GM18499 (cell line): ENCODE measurements at regions not wholly inside any gene's neighbourhood (a gene's known extent, or its start where the extent isn't known, plus 50 kb on each side); places are given as distances from the start of the nearest gene placed in this dataset.
"Not testable (repeated sequence)": the region's sequence is repeated elsewhere in the genome, so short reads cannot be mapped to it uniquely, and the experiment has no call there.

Experiments
- ATAC-seq: cut with Tn5 transposase; IDR thresholded peaks from one replicate; pipeline ENCODE4 v1.9.1; 2021; ENCODE audit warnings: moderate number of reproducible peaks; ENCODE audit not compliant: insufficient read depth, unreplicated experiment

GRCh38 chr3:3351226-3351625 lies 171.7 kb upstream of the CRBN start:
- ATAC-seq = no peak

GRCh38 chr3:3347056-3347455 lies 167.6 kb upstream of the CRBN start:
- ATAC-seq = not testable (repeated sequence)

- no peak for ATAC-seq
Observed at GRCh38 chr3:3346556-3346955, 167.1 kb upstream of the CRBN start.

- no peak for ATAC-seq
Observed at GRCh38 chr3:3342141-3342540, 162.7 kb upstream of the CRBN start.

GRCh38 chr3:3340965-3341895 lies 161.7 kb upstream of the CRBN start:
- no peak for ATAC-seq

GRCh38 chr3:3340526-3340925 lies 161.0 kb upstream of the CRBN start:
- no peak for ATAC-seq

- no peak for ATAC-seq
Observed at GRCh38 chr3:3335903-3336302, 156.4 kb upstream of the CRBN start.

- ATAC-seq = no peak
Observed at GRCh38 chr3:3334491-3334890, 155.0 kb upstream of the CRBN start.

GRCh38 chr3:3333571-3333970 lies 154.1 kb upstream of the CRBN start:
- no peak for ATAC-seq

GRCh38 chr3:3316521-3316920 lies 137.0 kb upstream of the CRBN start:
- ATAC-seq = no peak

GRCh38 chr3:3315846-3316245 lies 136.4 kb upstream of the CRBN start:
- no peak for ATAC-seq

- no peak for ATAC-seq
Observed at GRCh38 chr3:3309887-3310286, 130.4 kb upstream of the CRBN start.

- ATAC-seq = no peak
Observed at GRCh38 chr3:3308809-3309208, 129.3 kb upstream of the CRBN start.

GRCh38 chr3:3307491-3307890 lies 128.0 kb upstream of the CRBN start:
- no peak for ATAC-seq

- no peak for ATAC-seq
Observed at GRCh38 chr3:3305841-3306240, 126.3 kb upstream of the CRBN start.

GRCh38 chr3:3305084-3305483 lies 125.6 kb upstream of the CRBN start:
- ATAC-seq = no peak

- ATAC-seq = no peak
Observed at GRCh38 chr3:3303636-3304035, 124.1 kb upstream of the CRBN start.

- no peak for ATAC-seq
Observed at GRCh38 chr3:3302964-3303363, 123.5 kb upstream of the CRBN start.

- no peak for ATAC-seq
Observed at GRCh38 chr3:3301476-3301875, 122.0 kb upstream of the CRBN start.

- no peak for ATAC-seq
Observed at GRCh38 chr3:3296979-3297381, 117.5 kb upstream of the CRBN start.

GRCh38 chr3:3295586-3295985 lies 116.1 kb upstream of the CRBN start:
- no peak for ATAC-seq

GRCh38 chr3:3291756-3292283 lies 112.3 kb upstream of the CRBN start:
- ATAC-seq = not testable (repeated sequence)
